ENCODE measurements at regions not wholly inside any gene's neighbourhood (a gene's known extent, or its start where the extent isn't known, plus 50 kb on each side); places are given as distances from the start of the nearest gene placed in this dataset.

DNA sequence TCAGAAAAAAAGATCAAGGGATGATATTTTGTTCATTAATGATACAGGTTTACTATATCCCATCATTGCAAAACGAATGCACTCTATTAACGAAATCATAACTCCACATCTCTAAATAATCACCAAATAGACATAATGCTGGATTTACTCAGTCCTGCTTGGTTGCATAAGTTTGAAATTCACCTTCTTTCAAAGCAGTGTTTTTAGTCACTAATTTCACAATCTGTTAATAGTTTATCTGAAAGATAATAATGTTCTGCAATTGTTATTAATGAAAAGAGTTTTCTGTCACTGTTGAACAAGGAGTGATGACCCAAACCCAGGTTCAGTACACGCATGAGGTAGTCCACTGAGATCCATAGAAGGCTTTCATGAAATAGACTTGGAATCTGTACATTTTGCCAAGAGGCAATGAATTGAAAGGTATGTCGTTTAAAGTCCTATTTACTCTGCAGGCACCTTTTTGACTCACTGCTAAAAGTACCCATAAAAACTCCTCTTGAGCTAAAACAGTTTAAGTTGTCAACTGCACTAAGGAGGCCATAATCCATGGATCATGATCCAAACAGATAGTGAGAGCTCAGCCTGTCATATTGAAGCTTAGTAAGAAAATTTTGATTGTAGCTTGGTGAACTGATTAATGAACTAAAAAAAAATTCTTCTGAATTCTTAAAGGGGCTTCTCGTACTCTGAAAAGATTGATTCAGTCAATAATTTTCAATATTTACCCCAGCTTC is 75.6 kb upstream of the MBNL1 start:
- no peak for DNase-seq

DNA sequence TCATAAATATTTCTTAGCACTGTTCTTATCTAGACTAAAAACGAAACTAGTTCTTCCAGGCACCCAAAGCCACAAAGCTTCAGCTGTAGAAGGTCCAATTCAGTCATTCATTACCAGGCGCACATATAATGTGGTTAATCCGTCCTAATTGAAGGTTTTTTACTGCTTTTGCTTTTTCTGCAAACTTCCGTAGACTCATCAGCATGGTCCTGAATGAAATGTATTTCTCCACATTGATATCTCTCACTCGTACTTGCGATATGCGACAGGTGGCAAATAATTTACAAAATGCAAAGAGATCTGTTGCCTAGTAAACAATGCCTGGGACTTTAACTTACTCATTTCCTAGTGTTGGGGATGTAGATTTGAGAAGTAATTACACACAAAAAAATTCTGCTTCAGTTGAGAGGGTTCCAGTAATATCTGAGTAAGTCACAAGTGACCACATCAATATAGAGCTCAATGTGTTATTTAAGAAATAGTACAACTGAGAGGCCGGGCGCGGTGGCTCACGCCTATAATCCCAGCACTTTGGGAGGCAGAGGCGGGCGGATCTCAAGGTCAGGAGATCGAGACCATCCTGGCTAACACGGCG is 75.0 kb upstream of the MBNL1 start:
- DNase-seq = no peak

DNA sequence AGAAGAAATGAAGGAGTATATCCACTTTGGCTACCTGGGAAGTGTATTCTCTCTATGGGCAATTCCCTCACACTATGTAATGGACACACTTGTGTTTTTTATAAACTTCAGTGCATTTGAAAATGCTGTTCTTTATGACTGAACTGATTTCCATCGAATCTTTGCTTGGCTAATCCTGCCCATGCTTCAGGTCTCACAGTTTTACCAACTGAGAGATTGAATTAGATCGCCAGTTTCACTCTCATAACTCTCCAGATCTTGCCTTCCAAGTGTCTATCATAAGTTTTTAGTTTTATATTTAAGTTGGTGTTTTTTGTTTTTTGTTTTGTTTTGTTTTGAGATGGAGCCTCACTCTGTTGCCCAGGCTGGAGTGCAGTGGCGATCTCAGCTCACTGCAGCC is 73.5 kb upstream of the MBNL1 start:
- DNase-seq = no peak

DNA sequence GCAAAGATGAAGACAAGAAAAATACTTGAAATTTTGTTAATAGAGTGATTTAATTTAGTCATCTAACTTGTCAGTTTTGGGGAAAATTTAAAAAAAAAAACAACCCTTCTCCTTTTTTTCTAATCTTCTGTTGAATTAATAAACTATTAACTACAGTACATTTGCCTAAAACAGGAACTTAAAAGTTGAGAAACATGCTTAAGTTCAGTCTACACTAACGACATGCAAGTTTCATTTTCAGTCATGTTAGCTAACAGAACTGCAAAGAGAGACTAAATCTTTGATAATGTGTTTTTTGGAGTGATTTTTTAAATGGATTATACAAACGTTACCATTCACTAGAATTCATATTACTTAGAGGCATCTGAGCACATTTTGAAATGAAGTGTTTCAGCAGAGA is 71.9 kb upstream of the MBNL1 start:
- no peak for DNase-seq

DNA sequence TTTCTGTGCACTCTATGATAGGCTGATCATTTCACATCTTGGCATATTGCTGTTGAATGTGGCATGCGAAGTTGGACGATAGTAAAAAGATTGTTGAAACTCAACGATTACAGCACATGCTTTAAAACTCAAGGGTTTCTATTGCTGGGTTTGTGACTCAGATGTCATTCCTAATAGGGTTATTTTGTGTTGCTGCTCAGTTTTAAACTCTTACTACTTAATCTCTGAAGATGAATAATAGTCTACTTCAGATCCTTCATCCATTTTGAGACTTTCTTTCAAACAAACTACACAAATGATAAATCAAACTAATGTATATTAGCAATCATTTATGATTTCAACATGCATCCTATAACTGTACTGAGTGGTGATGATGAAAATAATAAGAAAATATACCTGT is 71.3 kb upstream of the MBNL1 start:
- no peak for DNase-seq

DNA sequence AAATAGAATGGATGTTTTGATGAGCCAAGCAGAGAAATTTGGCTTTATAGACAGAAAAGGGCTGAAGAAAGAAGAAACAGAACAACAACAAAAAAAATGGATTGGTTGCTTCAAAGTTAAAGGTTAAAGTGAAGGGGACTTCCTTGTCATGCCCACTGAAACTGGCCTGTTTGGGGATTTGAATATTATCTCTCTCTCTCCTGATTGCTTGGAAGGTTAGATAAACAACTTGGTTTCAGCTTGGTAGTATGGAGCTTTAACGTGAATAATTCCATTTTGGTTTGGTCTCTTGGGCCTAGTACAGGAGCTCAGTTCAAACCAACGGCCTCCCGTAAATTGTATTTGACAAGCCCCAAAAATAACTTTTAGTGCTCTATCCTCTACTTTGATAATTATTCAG is 70.8 kb upstream of the MBNL1 start:
- DNase-seq = no peak

DNA sequence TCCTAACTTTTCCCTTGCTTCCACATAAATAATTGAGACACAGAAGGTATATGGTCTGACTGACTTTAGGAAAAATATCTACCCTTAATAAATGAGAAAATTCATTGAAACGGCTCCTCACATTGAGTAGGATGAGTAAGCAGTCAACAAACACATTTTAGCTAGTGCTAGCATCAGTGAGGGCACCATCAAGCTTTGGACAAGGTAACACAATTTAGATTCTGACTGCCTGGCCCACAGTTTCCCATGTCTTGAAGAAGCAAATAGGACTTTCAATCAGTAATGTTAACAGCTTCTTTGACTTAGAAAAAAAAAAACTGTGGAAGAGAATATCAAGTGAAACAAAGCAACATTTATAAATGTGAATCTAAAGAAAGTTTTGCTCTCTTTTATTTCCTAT is 70.1 kb upstream of the MBNL1 start:
- DNase-seq = no peak

DNA sequence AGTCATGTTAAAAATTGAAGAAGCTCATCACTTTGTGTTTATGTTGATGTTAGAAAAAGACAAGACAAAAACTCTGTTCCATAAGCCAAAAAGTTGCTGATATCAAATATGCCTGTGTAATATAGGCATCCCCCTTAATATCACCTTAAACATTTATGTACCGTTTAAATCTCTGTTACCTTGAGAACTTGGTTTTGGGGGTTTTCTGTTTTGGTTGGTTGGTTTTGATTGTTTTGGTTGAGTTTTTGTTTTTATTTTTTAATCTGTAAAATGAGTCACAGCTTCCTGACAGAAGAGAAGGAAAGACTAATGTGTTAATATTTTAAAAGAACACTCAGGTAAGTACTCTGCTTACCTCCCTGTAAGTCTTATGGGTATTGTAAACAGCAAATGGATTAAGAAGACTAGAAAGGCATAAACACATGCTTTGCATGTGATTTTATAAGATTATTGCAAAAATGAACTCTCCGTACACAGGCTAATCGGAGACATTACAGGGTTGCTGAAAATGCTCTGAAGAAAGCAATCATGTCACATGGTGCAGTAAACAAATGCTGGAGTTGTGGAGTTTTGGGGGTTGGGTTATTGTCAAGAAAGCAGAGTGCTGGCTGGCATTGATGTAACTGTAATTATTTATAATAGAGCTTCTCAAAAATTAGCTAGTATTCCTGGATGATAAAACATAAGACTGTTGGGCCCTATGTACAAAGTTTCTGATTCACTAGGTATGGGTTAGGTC is 69.5 kb upstream of the MBNL1 start:
- no peak for DNase-seq

DNA sequence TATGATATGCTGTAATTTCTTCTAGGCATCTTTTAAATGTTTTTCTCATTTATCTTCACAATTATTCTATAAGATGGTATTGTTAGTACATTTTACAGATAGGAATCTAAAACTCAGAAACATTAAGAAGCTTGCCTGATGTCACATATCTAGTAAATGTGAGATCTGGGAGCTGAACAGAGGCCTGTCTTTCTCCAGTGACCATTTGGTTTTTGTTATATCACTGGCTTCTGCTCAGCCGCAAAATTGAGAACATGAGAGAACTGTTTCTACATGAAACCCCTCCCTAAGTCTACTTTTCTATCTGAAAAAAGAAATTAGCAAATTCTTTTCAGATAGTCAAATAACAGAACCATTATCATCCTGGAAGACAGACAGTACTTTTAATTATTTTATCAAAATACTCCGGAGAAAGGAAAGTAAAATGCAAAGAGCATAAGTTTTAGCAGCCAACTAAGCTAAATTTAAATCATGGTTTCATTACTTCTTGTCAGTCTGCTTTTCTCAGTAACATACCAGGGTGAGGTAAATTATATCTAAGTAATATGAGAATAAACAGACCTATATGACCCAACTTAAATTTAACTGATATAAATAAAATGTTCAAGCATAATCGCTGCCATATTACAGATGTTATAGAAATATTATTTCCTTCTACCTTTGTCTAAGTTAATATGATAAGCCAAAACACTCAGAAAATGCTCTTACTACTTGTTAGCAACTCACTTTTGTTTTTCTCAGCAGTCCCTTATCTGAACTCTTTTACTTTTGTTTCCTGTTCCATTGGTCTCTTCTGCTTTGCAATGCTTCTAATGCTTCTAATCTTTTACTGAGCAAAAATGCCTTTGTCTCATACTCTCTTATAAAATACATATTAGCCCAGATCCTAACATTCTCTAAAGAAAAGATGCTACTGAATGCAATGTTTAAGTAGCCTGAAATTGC is 68.0 kb upstream of the MBNL1 start:
- no peak for DNase-seq

DNA sequence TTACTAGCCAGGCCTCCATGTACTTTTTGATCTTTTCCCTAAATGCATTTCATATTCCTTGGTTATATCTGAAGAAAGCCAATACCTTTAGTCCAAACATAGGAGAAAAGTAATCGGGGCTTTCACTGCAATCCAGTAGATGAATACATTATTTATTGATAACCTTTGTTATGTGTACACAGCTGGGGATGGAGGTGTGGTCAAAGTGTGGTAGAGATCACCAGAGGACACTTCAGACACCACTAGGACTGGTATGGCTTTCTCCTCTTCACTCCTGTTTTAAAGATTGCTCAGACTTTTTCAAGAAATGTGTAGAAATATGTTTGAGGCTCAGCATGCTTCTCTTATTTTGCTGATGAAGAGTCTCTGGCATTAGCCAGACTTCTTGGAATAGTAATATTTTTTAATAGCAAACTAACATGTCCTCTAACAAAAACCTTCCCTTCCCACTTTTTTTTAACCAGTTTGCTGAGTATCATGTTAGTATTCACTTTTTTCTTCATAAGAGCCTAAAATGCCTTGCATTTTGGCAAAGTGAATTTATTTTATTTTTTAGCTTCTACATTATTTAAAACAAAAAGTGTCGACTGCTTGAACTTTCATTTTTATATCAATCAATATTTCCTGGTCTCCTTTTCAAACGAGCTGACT is 65.6 kb upstream of the MBNL1 start:
- no peak for DNase-seq

DNA sequence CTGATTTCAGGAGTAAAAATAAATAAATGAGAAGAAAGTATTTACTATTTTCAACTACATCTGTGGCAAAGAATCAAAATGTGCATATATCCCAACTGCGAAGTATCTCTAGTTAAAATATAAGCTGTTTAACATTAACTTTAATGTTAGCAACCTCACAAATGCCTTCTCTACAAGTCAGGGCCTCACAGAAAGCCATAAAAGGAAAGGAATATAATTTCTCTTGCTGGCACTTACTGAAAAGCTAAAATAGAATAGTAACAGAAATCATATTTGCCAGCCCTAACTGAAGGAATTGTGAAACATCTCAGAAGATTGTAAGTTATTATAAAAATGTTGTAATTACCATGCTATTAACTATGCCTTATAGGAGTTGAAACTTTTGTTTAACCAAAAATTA is 65.1 kb upstream of the MBNL1 start:
- no peak for DNase-seq

DNA sequence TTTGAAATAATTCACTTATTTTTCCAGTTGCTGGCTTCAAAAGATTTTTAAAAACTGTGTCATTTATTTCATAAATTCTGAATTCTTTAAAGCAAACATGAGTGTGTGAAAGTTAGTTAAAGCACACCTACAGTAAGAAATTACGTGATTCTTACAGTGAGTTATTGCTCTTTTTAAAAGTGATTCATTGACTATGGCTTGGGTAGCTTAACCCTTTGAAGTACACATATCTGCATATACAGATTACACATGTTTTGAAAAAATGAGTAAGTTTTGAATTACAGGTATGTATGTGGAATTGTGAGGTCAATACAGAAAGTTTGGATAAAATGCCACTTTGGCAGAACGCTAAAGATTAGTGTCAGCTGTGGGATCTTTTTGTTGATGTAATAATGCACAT is 64.5 kb upstream of the MBNL1 start:
- DNase-seq = no peak

DNA sequence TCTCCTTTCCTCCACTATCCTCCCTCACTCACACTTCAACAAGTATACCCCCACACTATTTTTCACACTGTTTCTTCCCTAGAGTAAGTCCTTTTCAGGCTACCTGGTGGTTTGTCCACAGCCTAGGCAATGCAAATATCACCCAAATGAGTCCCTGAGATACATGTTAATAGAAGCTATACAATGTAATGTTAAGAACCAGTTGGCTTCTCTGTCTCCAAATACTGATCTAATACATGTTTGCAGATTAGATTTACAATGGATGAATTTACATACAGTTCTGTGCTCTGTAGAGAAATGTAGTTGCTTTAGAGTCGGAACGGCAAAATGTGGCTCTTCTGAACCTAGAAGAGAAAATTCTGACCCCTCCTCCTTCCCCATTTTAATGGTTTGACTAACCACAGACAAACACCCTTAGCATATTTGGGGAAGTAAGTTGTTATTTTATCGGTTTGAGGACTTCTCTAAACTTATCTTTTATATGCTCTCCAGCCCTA is 63.6 kb upstream of the MBNL1 start:
- no peak for DNase-seq

DNA sequence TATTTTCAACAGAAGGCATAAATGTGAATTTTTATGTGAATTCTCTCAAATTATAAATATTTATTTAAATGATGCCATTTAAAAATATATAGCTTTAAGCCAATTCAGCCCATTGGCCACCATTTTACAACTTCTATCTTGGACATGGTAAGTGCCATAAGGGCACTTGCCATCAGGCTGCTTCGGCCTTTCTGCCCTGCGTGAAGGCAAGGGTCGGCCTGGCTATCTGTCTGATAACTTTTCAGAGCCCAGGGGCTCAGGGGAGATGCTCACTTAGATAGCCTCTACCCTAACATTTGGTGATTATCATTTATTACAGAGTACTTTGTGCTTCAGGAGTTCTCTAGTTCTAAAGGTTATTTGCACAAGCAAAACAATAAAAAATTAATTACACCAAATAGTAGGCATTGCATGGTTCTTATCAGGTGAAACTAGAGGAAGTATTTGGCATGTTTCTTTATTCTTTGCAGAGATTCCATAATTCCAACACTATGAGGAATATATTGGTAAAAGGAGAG is 62.4 kb upstream of the MBNL1 start:
- no peak for DNase-seq

DNA sequence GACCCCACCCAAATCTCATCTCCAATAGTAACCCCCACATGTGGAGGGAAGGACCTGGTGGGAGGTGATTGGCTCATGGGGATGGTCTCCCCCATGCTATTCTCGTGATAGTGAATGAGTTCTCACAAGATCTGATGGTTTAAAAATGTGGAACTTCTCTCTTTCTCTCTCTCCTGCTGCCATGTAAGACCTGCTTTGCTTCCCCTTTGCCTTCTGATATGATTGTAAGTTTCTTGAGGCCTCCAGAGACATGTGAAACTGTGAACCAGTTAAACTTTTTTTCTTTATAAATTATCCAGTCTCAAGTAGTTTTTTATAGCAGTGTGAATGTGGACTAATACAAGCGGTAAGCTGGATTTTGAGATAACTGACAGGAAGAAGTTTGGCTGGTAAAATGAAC is 60.3 kb upstream of the MBNL1 start:
- no peak for DNase-seq

DNA sequence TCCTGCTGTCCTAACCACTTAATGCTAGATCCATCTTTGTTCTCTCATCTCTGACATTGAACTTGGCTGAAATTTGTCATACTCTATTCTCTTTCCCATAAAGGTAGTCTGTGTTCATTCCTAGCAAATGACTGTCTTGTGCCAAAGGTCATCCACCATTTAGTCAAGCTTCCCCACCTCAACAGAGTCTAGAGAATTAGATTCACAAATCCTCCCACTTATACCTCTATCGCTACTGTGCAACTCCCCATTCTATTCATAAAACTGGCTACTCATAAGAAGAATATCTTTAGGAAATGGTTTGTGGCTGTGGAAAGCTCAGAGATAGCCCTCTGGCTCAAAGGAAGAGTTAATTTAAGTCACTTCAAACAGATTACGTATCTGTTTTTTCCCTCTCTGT is 59.7 kb upstream of the MBNL1 start:
- no peak for DNase-seq

DNA sequence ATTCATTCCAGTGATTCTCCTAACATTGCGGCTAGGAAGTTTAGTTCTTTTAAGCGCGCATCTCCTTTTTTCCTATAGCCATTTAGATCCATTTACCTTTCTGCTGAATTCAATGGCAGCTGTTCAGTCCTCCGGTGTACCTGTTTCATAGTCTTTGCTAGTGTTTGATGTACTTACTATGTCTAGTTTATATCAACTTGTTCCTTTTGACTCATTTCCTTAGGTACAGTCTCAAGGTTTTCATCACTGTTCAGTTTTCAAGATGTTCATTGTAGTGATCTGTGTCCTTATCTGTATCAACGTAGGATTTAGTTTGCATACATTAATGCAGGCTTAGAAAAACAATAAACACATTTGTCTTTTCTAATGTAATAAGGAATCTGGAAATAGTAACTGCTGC is 59.0 kb upstream of the MBNL1 start:
- no peak for DNase-seq

DNA sequence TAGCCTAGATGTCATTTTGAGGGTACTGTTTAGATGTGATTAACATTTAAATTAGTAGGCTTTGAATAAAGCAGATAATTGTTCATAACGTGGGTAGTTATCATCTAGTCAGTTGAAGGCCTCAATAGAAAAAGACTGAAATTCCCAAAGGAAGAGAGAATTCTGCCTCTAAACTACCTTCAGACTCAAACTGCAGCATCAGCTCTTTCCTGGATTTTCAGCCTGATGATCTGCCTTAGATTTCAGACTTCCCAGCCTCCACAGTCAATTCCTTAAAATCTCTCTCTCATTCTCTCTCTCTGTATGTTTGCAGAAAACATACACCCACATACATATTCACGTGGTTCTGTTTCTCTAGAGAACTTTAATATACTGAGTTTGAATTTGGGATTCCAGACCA is 58.0 kb upstream of the MBNL1 start:
- DNase-seq = no peak

DNA sequence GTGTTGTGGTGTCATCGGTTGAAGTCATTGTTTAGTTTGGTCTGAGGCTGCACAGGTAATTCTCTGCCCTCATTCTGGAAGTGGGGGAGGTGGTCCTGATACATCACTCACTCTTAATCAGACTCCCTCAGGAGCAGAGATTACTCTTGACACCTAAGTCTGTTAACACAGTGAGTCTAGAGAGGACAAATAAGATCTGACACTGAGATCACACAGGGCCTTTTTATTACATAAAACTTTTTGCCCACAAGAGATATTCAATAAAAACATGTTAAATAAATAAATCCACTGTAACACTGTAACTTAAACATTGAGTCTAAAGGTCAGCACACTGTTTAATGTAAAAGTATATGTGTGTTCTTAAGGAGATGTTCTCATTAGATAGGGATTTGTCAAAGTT is 57.1 kb upstream of the MBNL1 start:
- DNase-seq = no peak

DNA sequence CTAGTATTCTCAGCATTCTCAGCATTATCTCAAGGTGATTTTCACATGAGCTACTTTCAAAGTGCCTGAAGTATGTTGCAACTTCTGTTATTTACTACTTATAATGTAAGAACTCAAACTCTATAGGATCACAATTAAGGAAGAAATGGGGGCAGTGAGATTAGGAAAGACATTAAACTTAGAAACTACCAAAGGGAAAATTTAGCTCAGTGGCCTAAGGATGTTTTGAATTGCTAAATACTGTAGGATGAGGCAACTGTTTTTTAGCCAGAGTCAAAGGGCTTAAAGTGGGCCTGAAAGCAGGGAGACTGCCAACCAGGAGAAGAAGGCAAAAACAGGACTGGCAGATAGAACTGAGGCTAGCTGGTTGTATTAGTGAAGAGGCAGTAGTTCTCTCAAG is 55.5 kb upstream of the MBNL1 start:
- no peak for DNase-seq

DNA sequence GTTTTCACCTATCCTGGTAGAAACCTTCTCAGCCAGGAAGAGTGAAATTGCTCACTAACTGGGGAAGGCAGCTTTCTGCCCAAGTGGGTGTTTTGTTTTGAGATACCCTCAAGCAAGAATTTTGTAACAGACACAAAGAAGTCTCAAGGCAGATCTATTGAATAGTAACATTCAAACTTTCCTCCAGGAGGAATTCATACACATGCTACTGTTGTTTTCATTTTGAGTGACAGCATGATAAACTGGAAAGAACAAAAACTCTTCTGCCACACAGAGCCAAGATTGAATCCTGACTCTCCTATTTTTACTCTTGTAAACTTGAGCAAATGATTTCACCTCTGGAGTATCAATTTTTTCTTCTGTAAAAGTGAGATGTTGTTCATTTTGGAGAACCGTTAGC is 54.8 kb upstream of the MBNL1 start:
- DNase-seq = no peak

All from amygdala (tissue), 56 donors.